SIG-M5 treated with dmso at 0.1 percent for 504 hours (cell line): ENCODE measurements at regions not wholly inside any gene's neighbourhood (a gene's known extent, or its start where the extent isn't known, plus 50 kb on each side); places are given as distances from the start of the nearest gene placed in this dataset.
"Not testable (repeated sequence)": the region's sequence is repeated elsewhere in the genome, so short reads cannot be mapped to it uniquely, and the experiment has no call there.

Experiments
- DNase-seq: peaks from one replicate; lab custom pipeline; 2025; ENCODE audit not compliant: unreplicated experiment; lab: John Stamatoyannopoulos, UW

GRCh38 chr2:176790468-176790867 lies 422.1 kb upstream of the HNRNPA3 start:
- DNase-seq = no peak

GRCh38 chr2:176793792-176794191 lies 418.8 kb upstream of the HNRNPA3 start:
- DNase-seq = no peak

GRCh38 chr2:176794392-176794791 lies 418.2 kb upstream of the HNRNPA3 start:
- no peak for DNase-seq

- DNase-seq = no peak
Observed at GRCh38 chr2:176795823-176796222, 416.8 kb upstream of the HNRNPA3 start.

- not testable (repeated sequence) for DNase-seq
Observed at GRCh38 chr2:176796677-176797076, 415.9 kb upstream of the HNRNPA3 start.

GRCh38 chr2:176804392-176804791 lies 408.2 kb upstream of the HNRNPA3 start:
- no peak for DNase-seq

- no peak for DNase-seq
Observed at GRCh38 chr2:176805345-176805744, 407.2 kb upstream of the HNRNPA3 start.

- DNase-seq = no peak
Observed at GRCh38 chr2:176812246-176812775, 400.3 kb upstream of the HNRNPA3 start.

- DNase-seq = no peak
Observed at GRCh38 chr2:176813156-176813555, 399.4 kb upstream of the HNRNPA3 start.

GRCh38 chr2:176813621-176814049 lies 399.0 kb upstream of the HNRNPA3 start:
- DNase-seq = no peak

- peak; percentile 50 for DNase-seq
Observed at GRCh38 chr2:176814274-176814673, 398.3 kb upstream of the HNRNPA3 start.

GRCh38 chr2:176814740-176815367 lies 397.7 kb upstream of the HNRNPA3 start:
- peak; percentile 66 for DNase-seq

- DNase-seq = no peak
Observed at GRCh38 chr2:176817061-176817565, 395.5 kb upstream of the HNRNPA3 start.

GRCh38 chr2:176818076-176818475 lies 394.5 kb upstream of the HNRNPA3 start:
- DNase-seq = no peak

GRCh38 chr2:176818617-176819016 lies 394.0 kb upstream of the HNRNPA3 start:
- no peak for DNase-seq

- no peak for DNase-seq
Observed at GRCh38 chr2:176819306-176819705, 393.3 kb upstream of the HNRNPA3 start.

- DNase-seq = no peak
Observed at GRCh38 chr2:176820371-176820932, 392.1 kb upstream of the HNRNPA3 start.

GRCh38 chr2:176821350-176821749 lies 391.2 kb upstream of the HNRNPA3 start:
- no peak for DNase-seq

- DNase-seq = no peak
Observed at GRCh38 chr2:176822060-176822459, 390.5 kb upstream of the HNRNPA3 start.

- no peak for DNase-seq
Observed at GRCh38 chr2:176826356-176826755, 386.2 kb upstream of the HNRNPA3 start.

- no peak for DNase-seq
Observed at GRCh38 chr2:176826984-176827668, 385.5 kb upstream of the HNRNPA3 start.

- DNase-seq = peak; percentile 26
Observed at GRCh38 chr2:176830362-176830761, 382.2 kb upstream of the HNRNPA3 start.
